ENCODE measurements at regions not wholly inside any gene's neighbourhood (a gene's known extent, or its start where the extent isn't known, plus 50 kb on each side); places are given as distances from the start of the nearest gene placed in this dataset.
A peak's percentile ranks its signal among the peaks of the same experiment; 100 is the strongest.

DNA sequence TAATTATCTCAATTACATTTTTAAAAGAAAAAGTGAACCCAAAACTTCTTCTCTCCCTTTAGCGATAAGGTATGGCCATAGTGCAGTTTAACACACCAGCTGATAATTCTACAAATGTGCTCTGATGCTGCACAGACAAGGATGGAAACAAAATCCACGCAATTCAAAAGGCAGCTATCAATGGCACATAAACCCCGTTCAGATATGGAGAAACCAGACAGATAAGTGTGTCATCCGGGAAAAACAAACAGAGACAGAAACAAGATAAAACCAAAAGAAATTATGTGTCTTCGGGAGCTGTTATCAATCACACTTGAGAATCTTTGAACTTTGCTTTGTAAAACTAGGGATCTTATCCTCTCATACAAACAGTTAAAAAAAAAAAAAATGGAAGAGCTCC lies 73.6 kb downstream of the SIPA1L2 start:
- DNase-seq (ENCODE audit: low spot score) = no peak
- FAIRE-seq = no peak

DNA sequence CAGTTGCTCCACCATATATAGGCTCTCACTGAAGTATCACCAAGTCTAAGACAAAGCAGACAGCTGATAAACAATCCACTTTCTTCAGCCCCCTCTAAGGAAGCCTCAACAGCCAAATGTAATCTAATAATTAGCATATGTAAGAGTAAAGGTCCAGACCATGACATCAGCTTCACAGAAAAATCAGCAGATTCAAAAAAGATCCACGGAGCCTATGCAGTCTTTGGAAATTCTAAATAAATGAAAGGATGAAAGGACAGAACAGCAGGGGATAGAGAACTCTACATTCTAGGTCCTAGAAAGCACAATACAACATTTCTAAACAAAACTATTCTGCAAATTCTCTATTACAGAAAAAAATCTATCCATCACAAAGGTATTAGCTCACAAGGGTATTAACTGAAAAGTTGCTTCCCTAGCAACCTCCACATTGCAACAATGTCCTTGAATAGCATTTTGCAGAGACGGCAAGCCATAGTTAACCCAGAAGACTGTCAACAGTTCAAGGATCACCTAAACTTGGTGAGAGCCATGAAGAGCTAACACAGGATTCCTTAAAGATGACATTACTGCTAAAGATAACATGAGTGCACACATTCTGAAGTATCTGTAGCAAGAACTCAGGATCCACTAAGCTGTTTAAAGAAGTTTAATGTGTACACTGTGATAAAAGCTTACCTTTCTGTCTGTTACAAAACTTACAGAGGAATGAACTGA lies 74.3 kb downstream of the SIPA1L2 start:
- DNase-seq (ENCODE audit: low spot score) (no peak), FAIRE-seq (no peak)

DNA sequence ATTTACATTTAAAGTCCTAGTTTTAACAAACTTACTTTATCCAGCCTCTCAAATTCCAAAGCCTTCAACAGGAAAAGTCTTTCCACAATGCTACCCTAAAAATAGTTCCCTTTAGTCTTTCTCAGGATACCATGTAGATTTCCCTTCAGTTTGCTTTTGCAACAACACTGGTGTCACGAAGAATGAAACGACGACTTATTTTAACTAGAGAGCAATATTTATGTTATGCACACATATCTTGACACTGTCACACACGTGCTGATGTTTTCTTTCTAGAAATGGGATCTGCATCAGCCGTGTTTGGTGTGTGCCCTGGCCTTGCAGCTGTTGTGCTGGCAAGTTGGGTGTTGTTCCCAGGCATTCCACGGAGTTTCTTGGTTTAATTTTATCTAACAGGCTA lies 75.5 kb downstream of the SIPA1L2 start:
- FAIRE-seq = no peak
- DNase-seq (ENCODE audit: low spot score) = no peak

- no peak for DNase-seq (ENCODE audit: low spot score)
- FAIRE-seq = no peak
Measured at GRCh38 chr1:232553809-232554208, 76.1 kb downstream of the SIPA1L2 start.

- DNase-seq (ENCODE audit: low spot score) = no peak
- FAIRE-seq = no peak
Measured at GRCh38 chr1:232553050-232553754, 76.7 kb downstream of the SIPA1L2 start.

DNA sequence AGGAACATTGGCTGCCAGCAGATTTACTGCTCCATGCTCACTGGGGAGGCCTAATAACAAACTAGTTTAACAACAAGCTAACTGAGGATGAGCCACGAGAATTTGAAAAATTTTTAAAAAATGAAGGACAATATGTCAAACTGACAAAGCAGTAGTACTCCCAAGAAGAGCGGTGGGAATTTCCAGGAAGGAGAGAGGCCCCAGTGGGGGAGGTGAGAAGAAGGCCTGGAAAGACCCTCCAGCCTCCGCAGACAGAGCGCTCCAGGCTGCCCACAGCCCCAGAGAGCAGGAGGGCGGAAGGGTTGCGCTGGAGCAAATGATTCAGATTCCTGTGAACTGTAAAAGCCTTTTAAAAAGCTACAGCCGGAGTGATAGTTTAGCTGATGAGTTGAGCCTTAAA lies 78.5 kb downstream of the SIPA1L2 start:
- FAIRE-seq (no peak), DNase-seq (ENCODE audit: low spot score) (no peak)

GRCh38 chr1:232550007-232550406 lies 79.9 kb downstream of the SIPA1L2 start:
- FAIRE-seq (no peak), DNase-seq (ENCODE audit: low spot score) (no peak)

GRCh38 chr1:232548691-232549090 lies 81.2 kb downstream of the SIPA1L2 start:
- FAIRE-seq (no peak), DNase-seq (ENCODE audit: low spot score) (no peak)

DNA sequence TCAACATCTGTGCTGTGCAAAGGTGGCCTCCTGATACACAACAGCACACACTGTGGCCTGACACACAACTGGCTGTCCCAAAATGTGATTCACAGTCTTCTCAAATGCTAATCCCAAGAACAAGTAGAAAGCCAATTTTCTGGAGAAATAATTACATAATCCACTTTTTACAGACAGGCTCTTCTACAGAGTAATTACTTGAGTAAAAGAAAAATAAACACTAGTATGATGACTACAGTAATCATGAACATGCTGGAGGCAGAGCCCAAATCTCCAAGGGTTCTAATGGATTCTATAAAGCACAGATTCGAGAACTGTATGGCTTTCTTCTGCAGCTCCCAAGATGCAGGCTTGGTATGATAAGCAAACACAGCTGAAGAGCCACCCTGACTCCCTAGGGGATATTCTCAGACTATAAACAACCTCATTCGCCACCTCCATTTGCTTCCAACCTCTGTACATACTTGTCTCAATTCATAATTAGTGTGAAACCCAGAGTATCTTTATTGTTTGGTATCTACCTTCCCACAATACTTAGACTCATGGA lies 81.9 kb downstream of the SIPA1L2 start:
- DNase-seq (ENCODE audit: low spot score) = no peak
- no peak for FAIRE-seq

DNA sequence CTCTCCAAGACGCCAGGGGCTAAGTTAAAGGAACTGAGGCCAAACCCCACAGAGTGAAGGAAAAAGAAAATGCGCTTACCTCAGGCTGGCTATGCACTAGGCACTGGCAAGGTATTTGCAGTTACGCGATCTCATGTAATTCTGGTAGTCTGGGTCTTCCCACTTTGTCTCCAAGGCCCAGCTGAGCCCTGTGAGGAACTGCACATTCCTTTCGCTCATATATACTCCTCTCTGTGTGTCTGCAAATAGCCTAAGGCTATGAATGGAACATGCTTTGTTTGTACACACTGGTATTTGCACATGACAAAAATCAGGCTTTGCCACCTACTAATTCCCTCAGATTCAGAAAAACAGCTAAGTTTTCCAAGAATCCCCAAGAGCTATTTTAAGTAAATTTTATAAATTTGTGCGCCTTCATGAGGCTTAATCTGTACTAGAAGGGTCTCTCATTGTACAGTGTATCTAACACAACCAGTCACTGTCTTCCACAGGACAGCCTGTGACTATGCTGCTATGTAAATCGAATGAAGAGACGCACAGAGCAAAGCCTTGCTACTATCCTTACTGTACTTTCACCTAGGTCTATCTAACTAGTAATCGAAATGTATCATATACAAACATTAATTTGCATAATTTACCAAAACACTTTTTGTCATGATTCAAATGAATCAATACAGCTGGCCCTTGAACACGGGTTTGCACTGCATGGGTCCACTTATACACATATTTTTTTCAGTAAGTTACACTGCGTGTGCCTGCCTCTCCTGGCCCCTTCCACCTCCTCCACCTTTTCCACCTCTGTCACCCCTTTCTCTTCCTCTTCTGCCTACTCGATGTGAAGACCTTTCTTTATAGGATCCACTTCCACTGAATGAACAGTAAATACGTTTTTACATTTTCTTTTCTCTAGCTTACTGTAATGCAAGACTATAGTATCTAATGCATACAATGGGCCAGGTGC lies 87.0 kb downstream of the SIPA1L2 start:
- FAIRE-seq (no peak), DNase-seq (ENCODE audit: low spot score) (no peak)

- DNase-seq (ENCODE audit: low spot score) (no peak), FAIRE-seq (no peak)
Measured at GRCh38 chr1:232538943-232539302, 91.0 kb downstream of the SIPA1L2 start.

- peak; percentile 71 for FAIRE-seq
Measured at GRCh38 chr1:232538224-232538942, 91.5 kb downstream of the SIPA1L2 start.

GRCh38 chr1:232534552-232535517 lies 95.1 kb downstream of the SIPA1L2 start:
- DNase-seq (ENCODE audit: low spot score) (no peak), FAIRE-seq (no peak)

More at GRCh38 chr1:232538224-232538942, 91.5 kb downstream of the SIPA1L2 start:
- DNase-seq (ENCODE audit: low spot score) = peak; percentile 71

DNA sequence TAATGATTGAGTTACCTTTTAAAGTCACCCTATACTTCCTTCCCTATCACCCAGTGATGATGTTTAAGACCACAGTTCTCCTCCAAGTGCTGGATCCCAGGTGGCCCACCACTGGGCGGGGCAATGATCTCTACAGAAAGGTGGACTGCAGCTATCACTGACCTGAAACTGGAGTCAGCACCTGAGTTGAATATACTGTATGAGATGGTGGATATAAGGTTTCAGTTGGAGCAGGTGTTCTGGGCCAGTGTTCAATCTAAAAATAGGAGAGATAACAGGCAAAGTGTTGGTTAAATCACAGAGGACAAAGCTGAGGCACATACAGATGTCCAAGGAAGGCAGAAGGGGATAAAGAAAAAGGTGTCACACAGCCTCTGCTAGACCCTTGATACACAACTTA lies 96.6 kb downstream of the SIPA1L2 start:
- DNase-seq (ENCODE audit: low spot score) = no peak
- no peak for FAIRE-seq

GRCh38 chr1:232532901-232533300 lies 97.0 kb downstream of the SIPA1L2 start:
- no peak for FAIRE-seq
- DNase-seq (ENCODE audit: low spot score) = no peak

- DNase-seq (ENCODE audit: low spot score) (no peak), FAIRE-seq (no peak)
Measured at GRCh38 chr1:232531291-232531690, 98.6 kb downstream of the SIPA1L2 start.

DNA sequence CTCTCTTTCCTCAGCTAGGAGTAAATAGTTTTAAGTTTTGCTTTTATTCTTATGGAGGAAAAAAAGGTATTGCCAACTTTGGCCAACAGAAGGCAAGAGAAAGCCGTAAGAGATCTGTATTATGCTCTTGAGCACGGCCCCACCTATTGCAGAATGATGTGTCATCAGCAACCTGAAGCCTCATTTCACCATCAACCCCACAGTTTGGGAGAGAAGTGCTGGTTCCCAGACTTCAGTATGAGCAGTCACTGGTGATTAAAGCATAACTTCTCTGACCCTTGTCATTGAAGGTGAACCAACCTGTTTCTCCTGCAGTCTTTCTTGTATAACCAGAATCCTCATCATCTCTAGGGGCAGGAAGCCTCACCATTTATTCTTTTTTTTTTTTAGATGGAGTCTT lies 100.2 kb downstream of the SIPA1L2 start:
- no peak for DNase-seq (ENCODE audit: low spot score)
- no peak for FAIRE-seq

DNA sequence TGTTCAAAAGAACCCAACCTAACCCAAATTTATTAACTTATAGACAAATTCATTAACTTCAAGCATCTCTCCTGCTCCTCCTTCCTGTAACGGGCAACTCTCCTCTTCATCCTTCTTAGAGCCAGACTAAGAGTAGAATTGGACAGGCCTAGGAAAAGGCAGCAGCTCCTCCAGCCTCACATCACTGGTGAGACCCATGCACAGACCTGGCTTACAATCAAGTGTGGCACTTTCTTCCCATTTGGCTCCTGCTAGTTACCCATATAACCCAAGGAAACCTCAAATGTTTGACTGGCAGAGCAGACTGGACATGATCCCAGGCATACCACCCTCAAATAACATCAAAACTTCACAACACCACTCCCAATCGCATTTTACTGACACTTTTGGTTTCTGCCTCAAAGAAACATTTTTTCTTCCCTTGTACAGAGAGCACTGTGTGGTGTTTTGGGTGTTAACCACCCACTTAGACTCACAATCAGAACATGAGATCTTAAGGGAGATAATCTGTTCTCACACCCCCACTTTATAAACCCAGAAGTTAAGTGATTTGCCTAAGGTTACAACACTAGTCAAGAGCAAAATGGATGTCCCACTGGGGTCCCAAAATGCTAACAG lies 101.4 kb downstream of the SIPA1L2 start:
- no peak for DNase-seq (ENCODE audit: low spot score)
- no peak for FAIRE-seq

GRCh38 chr1:232524056-232524455 lies 105.9 kb downstream of the SIPA1L2 start:
- no peak for DNase-seq (ENCODE audit: low spot score)
- no peak for FAIRE-seq

All from urothelium cell line (cell line).